Suprapubic skin (tissue), 4 donors: ENCODE measurements at regions not wholly inside any gene's neighbourhood (a gene's known extent, or its start where the extent isn't known, plus 50 kb on each side); places are given as distances from the start of the nearest gene placed in this dataset.

ENCODE experiments used
- DNase-seq, 2 donors: peaks; one replicate each; pipeline ENCODE4 v3.0.0-alpha.2; 2019; ENCODE audit warnings: low spot score in 2 of 2
- H3K27ac ChIP-seq: fragments of 200-600 bp; sonication (generic); one replicate; pipeline ENCODE4 v1.5.1; 2019
- H3K27me3 ChIP-seq: fragments of 200-600 bp; sonication (generic); one replicate; pipeline ENCODE4 v1.5.1; 2019
- H3K36me3 ChIP-seq: fragments of 200-600 bp; sonication (generic); one replicate; pipeline ENCODE4 v1.5.1; 2019
- H3K4me1 ChIP-seq: fragments of 200-600 bp; sonication (generic); one replicate; pipeline ENCODE4 v1.5.1; 2019
- H3K4me3 ChIP-seq: fragments of 200-600 bp; sonication (generic); one replicate; pipeline ENCODE4 v1.5.1; 2019; ENCODE audit warnings: mild to moderate bottlenecking
- H3K9me3 ChIP-seq: fragments of 200-600 bp; sonication (generic); one replicate; pipeline ENCODE4 v1.5.1; 2019
- EP300 ChIP-seq: sonication (generic); formaldehyde crosslinking; IDR thresholded peaks from one replicate; pipeline ENCODE4 v1.6.1; 2017; ENCODE audit warnings: antibody characterized with exemption
- POLR2A ChIP-seq, 2 donors: fragments of 450-650 bp; IDR thresholded peaks; one replicate each; pipeline ENCODE4 v1.6.1; 2017; ENCODE audit warnings: antibody characterized with exemption in 2 of 2, mild to moderate bottlenecking in 2 of 2, moderate library complexity in 2 of 2
- POLR2AphosphoS5 ChIP-seq, 3 donors: sonication (generic); formaldehyde crosslinking; IDR thresholded peaks; one replicate each; pipeline ENCODE4 v1.6.1; 2017; ENCODE audit warnings: antibody characterized with exemption in 3 of 3
- WGBS: methylation state at CpG from one replicate; pipeline ENCODE4 v1.1.5; 2018; 5-methylcytosine and 5-hydroxymethylcytosine counted together
- TF ChIP-seq, protein P1 (sequence below), 2 donors: fragments of 200-600 bp in 1 of 2; fragments of 450-650 bp in 1 of 2; sonication (generic) in 1 of 2; IDR thresholded peaks; one replicate each; pipeline ENCODE4 v1.5.1; 2016 to 2019; ENCODE audit warnings: antibody characterized with exemption in 2 of 2, mild to moderate bottlenecking in 1 of 2, moderate library complexity in 1 of 2

DNA sequence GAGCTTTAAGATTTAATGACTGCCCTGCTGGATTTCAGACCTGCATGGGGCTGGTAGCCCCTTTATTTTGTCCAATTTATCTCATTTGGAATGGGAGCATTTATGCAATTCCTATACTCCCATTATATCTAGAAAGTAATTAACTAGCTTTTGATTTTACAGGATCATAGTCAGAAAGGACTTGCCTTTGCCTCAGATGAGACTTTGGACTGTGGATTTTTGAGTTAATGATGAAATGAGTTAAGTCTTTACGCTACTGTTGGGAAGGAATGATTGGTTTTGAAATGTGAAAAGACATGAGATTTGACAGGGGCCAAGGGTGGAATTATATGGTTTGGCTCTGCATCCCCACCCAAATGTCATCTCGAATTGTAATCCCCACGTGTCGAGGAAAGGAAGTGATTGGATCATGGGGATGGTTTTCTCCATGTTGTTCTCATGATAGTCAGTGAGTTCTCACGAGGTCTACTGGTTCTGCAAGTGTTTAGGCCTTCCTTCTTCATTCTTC is 213.1 kb upstream of the DCN start:
- Histone ChIP-seq H3K9me3 (no peaks in the 10 kb centered on the region), H3K27ac (no peak overlapping the region), H3K4me3 (no peak overlapping the region), H3K36me3 (no peaks in the 10 kb centered on the region), H3K27me3 (no peaks in the 10 kb centered on the region), H3K4me1 (peaks cover 3% of the 10 kb centered on the region)
- TF ChIP-seq POLR2A (IDR thresholded peaks at IDR 0.05) (no peak), EP300 (no peak), POLR2AphosphoS5 (IDR thresholded peaks at IDR 0.05) (no peak)
- TF ChIP-seq, protein P1, sequence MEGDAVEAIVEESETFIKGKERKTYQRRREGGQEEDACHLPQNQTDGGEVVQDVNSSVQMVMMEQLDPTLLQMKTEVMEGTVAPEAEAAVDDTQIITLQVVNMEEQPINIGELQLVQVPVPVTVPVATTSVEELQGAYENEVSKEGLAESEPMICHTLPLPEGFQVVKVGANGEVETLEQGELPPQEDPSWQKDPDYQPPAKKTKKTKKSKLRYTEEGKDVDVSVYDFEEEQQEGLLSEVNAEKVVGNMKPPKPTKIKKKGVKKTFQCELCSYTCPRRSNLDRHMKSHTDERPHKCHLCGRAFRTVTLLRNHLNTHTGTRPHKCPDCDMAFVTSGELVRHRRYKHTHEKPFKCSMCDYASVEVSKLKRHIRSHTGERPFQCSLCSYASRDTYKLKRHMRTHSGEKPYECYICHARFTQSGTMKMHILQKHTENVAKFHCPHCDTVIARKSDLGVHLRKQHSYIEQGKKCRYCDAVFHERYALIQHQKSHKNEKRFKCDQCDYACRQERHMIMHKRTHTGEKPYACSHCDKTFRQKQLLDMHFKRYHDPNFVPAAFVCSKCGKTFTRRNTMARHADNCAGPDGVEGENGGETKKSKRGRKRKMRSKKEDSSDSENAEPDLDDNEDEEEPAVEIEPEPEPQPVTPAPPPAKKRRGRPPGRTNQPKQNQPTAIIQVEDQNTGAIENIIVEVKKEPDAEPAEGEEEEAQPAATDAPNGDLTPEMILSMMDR (IDR thresholded peaks at IDR 0.05): no peak
- no peak for DNase-seq
- WGBS: 75% methylated on average over 5 of the region's 5 CpGs

DNA sequence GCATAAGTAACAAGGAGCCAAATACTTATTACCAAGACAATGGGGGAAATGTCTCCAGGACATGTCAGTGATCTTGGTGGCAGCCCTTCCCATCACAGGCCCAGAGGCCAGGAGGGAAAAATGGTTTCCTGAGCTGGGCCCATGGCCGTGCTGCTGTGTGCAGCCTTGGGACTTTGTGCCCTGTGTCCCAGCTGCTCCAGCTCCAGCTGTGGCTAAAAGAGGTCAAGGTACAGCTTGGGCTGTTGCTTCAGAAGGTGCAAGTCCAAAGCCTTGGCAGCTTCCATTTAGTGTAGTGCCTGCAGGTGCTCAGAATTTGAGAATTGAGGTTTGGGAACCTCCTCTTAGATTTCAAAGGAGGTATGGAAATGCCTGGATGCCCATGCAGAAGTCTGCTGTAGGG is 212.3 kb upstream of the DCN start:
- peaks cover 3% of the 10 kb centered on the region for H3K4me1 ChIP-seq
- H3K4me3 ChIP-seq: no peak overlapping the region
- no peak for DNase-seq
- H3K27ac ChIP-seq: no peak overlapping the region
- WGBS: 100% methylated on average over 1 of the region's 1 CpG
- no peaks in the 10 kb centered on the region for H3K27me3 ChIP-seq
- TF ChIP-seq POLR2A (IDR thresholded peaks at IDR 0.05): no peak
- TF ChIP-seq, protein P1 (IDR thresholded peaks at IDR 0.05): no peak
- no peak for TF ChIP-seq POLR2AphosphoS5 (IDR thresholded peaks at IDR 0.05)
- no peak for TF ChIP-seq EP300
- no peaks in the 10 kb centered on the region for H3K36me3 ChIP-seq
- H3K9me3 ChIP-seq: no peaks in the 10 kb centered on the region

DNA sequence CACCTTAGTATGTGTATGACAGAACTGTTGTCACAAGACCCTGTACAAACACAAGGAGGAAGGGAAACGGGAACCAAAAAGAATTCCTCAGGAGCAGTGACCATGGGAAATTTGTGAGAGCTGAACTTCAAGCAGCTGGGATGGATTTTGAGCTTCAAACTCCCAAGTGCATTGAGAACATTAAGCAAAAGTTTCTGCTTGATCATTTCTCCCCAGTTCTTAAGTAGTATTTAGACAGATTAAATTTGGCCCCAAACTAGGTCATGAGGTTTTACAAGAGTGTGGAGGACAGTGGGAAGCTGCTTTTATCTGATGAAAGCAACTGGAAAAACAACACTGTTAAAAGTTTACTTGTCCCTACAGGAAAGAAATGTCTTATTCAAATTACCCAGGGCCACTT is 206.0 kb upstream of the DCN start:
- no peak for DNase-seq
- H3K36me3 ChIP-seq: no peaks in the 10 kb centered on the region
- H3K9me3 ChIP-seq: no peaks in the 10 kb centered on the region
- 35% methylated on average over 1 of the region's 1 CpG for WGBS
- peaks cover 31% of the 10 kb centered on the region for H3K4me1 ChIP-seq
- H3K27ac ChIP-seq: peak overlapping the region; percentile 59
- no peaks in the 10 kb centered on the region for H3K27me3 ChIP-seq
- TF ChIP-seq EP300 (no peak), POLR2AphosphoS5 (IDR thresholded peaks at IDR 0.05) (no peak), POLR2A (IDR thresholded peaks at IDR 0.05) (no peak)
- TF ChIP-seq, protein P1 (IDR thresholded peaks at IDR 0.05): no peak
- no peak overlapping the region for H3K4me3 ChIP-seq

DNA sequence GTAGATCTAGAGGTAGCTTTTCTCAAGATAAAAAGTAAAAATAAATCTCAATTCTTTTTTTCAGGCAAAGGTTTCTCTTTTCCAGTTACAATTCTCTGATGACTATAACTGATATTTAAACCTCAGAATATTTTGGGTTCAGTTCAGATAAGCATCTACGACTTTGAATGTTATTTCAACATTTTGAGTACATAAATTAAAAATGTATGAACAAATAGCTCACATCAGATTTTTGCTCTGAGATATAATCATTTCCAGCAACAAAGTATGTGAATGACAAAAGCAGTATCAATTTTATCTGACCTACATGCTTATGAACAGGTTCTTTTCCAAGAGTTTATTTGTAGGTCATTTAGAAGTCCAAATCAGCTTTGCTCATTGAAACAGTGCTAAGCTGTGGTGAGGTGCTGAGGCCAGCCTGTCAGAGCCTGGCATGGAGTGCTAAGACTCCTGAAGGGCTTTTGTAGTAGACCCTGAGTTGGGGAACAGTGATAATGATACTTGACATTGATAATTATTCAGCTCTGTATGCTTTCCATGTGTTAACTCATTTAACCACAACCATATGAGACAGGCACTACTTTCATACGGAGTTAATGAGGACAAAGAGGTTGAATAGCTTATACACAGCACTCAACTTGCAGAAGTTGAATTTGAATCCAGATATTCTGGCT is 205.0 kb upstream of the DCN start:
- Histone ChIP-seq H3K9me3 (no peaks in the 10 kb centered on the region), H3K27me3 (no peaks in the 10 kb centered on the region), H3K27ac (peak overlapping the region; percentile 59), H3K4me1 (peaks cover 35% of the 10 kb centered on the region), H3K36me3 (no peaks in the 10 kb centered on the region), H3K4me3 (no peak overlapping the region)
- TF ChIP-seq POLR2AphosphoS5 (IDR thresholded peaks at IDR 0.05): no peak
- TF ChIP-seq POLR2A (IDR thresholded peaks at IDR 0.05): no peak
- TF ChIP-seq, protein P1 (IDR thresholded peaks at IDR 0.05): no peak
- TF ChIP-seq EP300: no peak
- no peak for DNase-seq
- 35% methylated on average over 2 of the region's 2 CpGs for WGBS

DNA sequence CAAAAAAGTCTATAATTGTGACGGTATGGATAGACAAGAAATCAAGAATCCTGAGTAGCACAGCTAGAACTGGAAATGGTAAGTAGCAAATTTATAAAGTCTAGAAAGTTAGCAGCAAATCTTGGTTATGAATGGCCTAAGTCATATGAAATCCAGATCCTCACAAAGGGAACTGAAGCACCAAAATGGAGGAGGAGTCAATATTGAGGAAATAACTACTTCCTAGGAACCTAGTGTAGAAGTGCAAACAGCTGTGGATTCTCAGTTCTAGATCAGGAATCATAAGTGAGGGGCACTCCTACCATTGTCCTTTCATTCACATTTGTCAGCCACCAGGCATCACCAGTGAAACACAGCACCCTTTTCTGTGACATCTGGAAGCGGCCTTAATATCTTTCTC is 202.2 kb upstream of the DCN start:
- no peaks in the 10 kb centered on the region for H3K36me3 ChIP-seq
- TF ChIP-seq POLR2AphosphoS5 (IDR thresholded peaks at IDR 0.05) (no peak), EP300 (no peak), POLR2A (IDR thresholded peaks at IDR 0.05) (no peak)
- TF ChIP-seq, protein P1 (IDR thresholded peaks at IDR 0.05): no peak
- DNase-seq: no peak
- 84% methylated on average over 2 of the region's 2 CpGs for WGBS
- H3K4me1 ChIP-seq: peaks cover 62% of the 10 kb centered on the region
- H3K4me3 ChIP-seq: no peak overlapping the region
- no peaks in the 10 kb centered on the region for H3K9me3 ChIP-seq
- H3K27ac ChIP-seq: no peak overlapping the region
- no peaks in the 10 kb centered on the region for H3K27me3 ChIP-seq
